ENCODE measurements at regions not wholly inside any gene's neighbourhood (a gene's known extent, or its start where the extent isn't known, plus 50 kb on each side); places are given as distances from the start of the nearest gene placed in this dataset.

DNA sequence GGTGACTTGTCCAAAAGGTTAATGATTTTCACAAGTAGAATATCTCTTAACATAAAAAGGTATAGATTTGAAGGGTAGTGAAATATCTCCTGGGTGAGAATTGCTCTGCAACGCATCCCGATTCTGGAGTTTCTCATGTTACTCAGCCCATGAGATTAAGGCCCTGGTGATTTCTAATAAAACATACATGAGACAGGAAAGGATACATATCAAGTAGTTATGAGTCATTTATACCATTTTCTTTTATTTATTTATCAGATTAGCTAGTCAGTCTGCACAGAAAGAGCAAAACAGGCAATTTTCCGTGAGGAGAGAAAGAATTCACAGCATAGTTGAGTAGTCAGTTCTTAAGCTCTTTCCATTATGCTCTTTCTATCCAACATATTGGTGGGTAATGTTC is 535.6 kb upstream of the ATP2B1 start:
- no peaks in the 10 kb centered on the region for H3K9me3 ChIP-seq (replicated peaks)
- no peak overlapping the region for H3K4me3 ChIP-seq
- intact Hi-C loops (cut with micrococcal nuclease) = no loop called here
- no peak for DNase-seq
- H3K27me3 ChIP-seq (ENCODE audit: low read depth) = no peaks in the 10 kb centered on the region
- no peak overlapping the region for H3K27ac ChIP-seq (replicated peaks)
- H3K36me3 ChIP-seq = no peaks in the 10 kb centered on the region
- TF ChIP-seq, protein P1, sequence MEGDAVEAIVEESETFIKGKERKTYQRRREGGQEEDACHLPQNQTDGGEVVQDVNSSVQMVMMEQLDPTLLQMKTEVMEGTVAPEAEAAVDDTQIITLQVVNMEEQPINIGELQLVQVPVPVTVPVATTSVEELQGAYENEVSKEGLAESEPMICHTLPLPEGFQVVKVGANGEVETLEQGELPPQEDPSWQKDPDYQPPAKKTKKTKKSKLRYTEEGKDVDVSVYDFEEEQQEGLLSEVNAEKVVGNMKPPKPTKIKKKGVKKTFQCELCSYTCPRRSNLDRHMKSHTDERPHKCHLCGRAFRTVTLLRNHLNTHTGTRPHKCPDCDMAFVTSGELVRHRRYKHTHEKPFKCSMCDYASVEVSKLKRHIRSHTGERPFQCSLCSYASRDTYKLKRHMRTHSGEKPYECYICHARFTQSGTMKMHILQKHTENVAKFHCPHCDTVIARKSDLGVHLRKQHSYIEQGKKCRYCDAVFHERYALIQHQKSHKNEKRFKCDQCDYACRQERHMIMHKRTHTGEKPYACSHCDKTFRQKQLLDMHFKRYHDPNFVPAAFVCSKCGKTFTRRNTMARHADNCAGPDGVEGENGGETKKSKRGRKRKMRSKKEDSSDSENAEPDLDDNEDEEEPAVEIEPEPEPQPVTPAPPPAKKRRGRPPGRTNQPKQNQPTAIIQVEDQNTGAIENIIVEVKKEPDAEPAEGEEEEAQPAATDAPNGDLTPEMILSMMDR (IDR thresholded peaks at IDR 0.05; ENCODE audit: borderline replicate concordance) = no peak
- peaks cover 10% of the 10 kb centered on the region for H3K4me1 ChIP-seq

DNA sequence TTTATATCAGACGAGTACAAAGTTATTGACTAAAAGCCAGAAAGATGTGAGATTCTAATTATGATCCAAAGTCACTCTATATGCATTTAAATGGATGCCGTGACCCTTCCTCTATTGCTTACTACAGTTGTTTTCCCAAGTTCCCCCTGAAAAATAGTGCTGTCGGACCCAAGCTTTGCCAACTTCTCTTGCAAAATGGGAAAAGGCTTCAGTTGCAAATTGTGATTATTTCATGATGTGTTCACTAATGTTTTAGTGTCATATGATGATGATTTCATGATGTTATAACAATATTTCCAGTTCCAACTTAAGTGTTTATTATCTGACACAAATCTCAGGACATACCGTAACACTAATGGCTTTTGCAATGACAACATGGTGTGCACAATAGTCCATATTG is 534.6 kb upstream of the ATP2B1 start:
- no peak overlapping the region for H3K4me3 ChIP-seq
- intact Hi-C loops (cut with micrococcal nuclease) = no loop called here
- DNase-seq = no peak
- H3K27ac ChIP-seq (replicated peaks) = no peak overlapping the region
- H3K27me3 ChIP-seq (ENCODE audit: low read depth) = no peaks in the 10 kb centered on the region
- TF ChIP-seq, protein P1 (IDR thresholded peaks at IDR 0.05; ENCODE audit: borderline replicate concordance) = no peak
- H3K9me3 ChIP-seq (replicated peaks) = no peaks in the 10 kb centered on the region
- H3K4me1 ChIP-seq = peaks cover 10% of the 10 kb centered on the region
- H3K36me3 ChIP-seq = no peaks in the 10 kb centered on the region

DNA sequence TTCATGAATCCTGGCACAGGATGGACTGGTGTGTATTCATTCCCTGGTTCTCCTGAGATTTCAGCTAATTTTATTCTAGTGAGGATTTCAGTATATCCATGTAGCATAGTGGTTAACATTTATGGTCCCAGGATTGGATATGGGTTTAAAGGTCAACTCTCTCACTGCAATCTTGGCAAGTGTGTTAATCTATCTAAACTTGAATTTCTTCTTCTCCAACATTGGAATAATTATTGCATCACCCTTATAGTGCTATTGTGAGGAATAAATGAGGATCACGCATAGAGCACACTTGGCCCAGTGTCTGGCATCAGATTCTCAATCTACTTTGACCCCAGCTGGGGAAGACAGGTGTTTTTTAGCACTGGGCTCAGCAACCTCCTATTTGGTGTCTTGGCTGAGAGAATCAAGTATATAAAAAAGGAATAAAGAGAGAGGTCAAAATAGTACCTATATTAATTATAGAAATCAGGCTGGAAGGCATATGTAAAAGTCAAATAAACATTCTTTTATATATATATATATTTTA is 531.2 kb upstream of the ATP2B1 start:
- intact Hi-C loops (cut with micrococcal nuclease) = no loop called here

DNA sequence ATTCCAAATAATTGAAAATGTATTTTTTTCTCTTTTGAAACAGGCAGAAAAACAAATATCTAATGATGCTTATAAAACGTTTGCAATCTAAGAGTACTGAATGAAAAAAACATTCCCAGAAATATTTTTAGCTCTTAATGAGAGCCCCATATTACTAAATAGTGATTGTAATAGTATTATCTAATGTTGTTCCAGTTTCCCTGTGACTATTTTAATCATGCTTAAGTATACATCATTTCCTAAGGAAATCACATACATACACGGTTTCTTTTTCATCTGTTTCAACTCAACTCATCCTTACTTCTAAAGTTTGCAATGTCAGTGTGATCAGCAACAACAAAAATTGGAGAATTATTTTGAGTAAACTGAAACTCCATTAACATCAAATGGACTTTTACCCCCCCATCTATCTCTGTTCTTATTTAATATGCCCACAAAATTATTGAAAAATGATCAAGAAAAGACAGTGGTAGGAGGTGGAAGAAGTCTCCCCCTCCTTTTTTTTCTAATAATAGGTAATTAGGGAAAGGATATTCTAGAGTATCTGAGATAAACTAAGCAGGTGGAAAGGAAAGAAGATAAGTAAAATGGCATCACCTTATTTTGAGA is 530.1 kb upstream of the ATP2B1 start:
- Histone ChIP-seq H3K9me3 (replicated peaks) (no peaks in the 10 kb centered on the region), H3K36me3 (no peaks in the 10 kb centered on the region), H3K27ac (replicated peaks) (no peak overlapping the region), H3K4me1 (peaks cover 2% of the 10 kb centered on the region), H3K4me3 (no peak overlapping the region), H3K27me3 (ENCODE audit: low read depth) (no peaks in the 10 kb centered on the region)
- TF ChIP-seq, protein P1 (IDR thresholded peaks at IDR 0.05; ENCODE audit: borderline replicate concordance) = no peak
- DNase-seq = no peak
- intact Hi-C loops (cut with micrococcal nuclease) = no loop called here

More for the DNA sequence above, 531.2 kb upstream of the ATP2B1 start:
- Histone ChIP-seq H3K4me1 (peaks cover 10% of the 10 kb centered on the region), H3K4me3 (no peak overlapping the region), H3K36me3 (no peaks in the 10 kb centered on the region), H3K9me3 (replicated peaks) (no peaks in the 10 kb centered on the region), H3K27ac (replicated peaks) (no peak overlapping the region), H3K27me3 (ENCODE audit: low read depth) (no peaks in the 10 kb centered on the region)
- TF ChIP-seq, protein P1 (IDR thresholded peaks at IDR 0.05; ENCODE audit: borderline replicate concordance) = no peak
- DNase-seq = no peak

DNA sequence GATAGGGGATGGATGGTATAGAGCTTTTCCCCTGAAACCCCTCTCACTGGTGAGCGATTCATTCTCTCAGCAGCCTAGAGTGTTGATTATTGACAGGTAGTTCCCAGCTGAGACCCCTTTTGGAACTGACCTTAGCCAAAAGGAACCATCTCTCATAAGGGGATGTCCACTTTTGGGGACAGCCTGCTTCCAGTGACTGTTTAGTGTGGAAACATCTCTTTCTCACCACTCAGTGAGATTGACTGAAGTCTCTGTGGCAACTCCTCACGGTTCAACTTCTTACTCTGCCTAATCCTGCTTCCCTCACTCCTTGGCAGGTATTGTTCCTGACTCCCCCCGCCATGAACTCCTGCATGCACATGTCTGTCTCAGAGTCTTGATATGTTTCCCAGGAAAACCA is 529.2 kb upstream of the ATP2B1 start:
- Histone ChIP-seq H3K27ac (replicated peaks) (no peak overlapping the region), H3K9me3 (replicated peaks) (no peaks in the 10 kb centered on the region), H3K36me3 (no peaks in the 10 kb centered on the region), H3K27me3 (ENCODE audit: low read depth) (no peaks in the 10 kb centered on the region), H3K4me1 (no peaks in the 10 kb centered on the region), H3K4me3 (no peak overlapping the region)
- TF ChIP-seq, protein P1 (IDR thresholded peaks at IDR 0.05; ENCODE audit: borderline replicate concordance) = no peak
- DNase-seq = no peak
- intact Hi-C loops (cut with micrococcal nuclease) = no loop called here

Measured in left ventricle myocardium inferior (tissue), 1 donor.